ENCODE measurements at regions not wholly inside any gene's neighbourhood (a gene's known extent, or its start where the extent isn't known, plus 50 kb on each side); places are given as distances from the start of the nearest gene placed in this dataset.

GRCh38 chr1:5505944-5506343, 486.3 kb downstream of the NPHP4 start:
- TF ChIP-seq POLR2A (IDR thresholded peaks at IDR 0.05; ENCODE audit: low read depth, low read length) = no peak
- FAIRE-seq (no peak), DNase-seq (ENCODE audit: insufficient read length, low spot score) (no peak)

GRCh38 chr1:5504364-5504740, 487.9 kb downstream of the NPHP4 start:
- no peak for FAIRE-seq
- no peak for DNase-seq (ENCODE audit: insufficient read length, low spot score)
- no peak for TF ChIP-seq POLR2A (IDR thresholded peaks at IDR 0.05; ENCODE audit: low read depth, low read length)

GRCh38 chr1:5503556-5504363, 488.5 kb downstream of the NPHP4 start:
- DNase-seq (ENCODE audit: insufficient read length, low spot score) (no peak), FAIRE-seq (no peak)
- no peak for TF ChIP-seq POLR2A (IDR thresholded peaks at IDR 0.05; ENCODE audit: low read depth, low read length)

GRCh38 chr1:5502311-5503194, 489.7 kb downstream of the NPHP4 start:
- FAIRE-seq = no peak
- no peak for TF ChIP-seq POLR2A (IDR thresholded peaks at IDR 0.05; ENCODE audit: low read depth, low read length)
- no peak for DNase-seq (ENCODE audit: insufficient read length, low spot score)

- no peak for TF ChIP-seq POLR2A (IDR thresholded peaks at IDR 0.05; ENCODE audit: low read depth, low read length)
- DNase-seq (ENCODE audit: insufficient read length, low spot score) (no peak), FAIRE-seq (no peak)
Measured at GRCh38 chr1:5501206-5501930, 490.9 kb downstream of the NPHP4 start.

- FAIRE-seq = no peak
- no peak for DNase-seq (ENCODE audit: insufficient read length, low spot score)
- no peak for TF ChIP-seq POLR2A (IDR thresholded peaks at IDR 0.05; ENCODE audit: low read depth, low read length)
Measured at GRCh38 chr1:5500541-5500940, 491.7 kb downstream of the NPHP4 start.

GRCh38 chr1:5497503-5497902, 494.7 kb downstream of the NPHP4 start:
- DNase-seq (ENCODE audit: insufficient read length, low spot score) (no peak), FAIRE-seq (no peak)
- no peak for TF ChIP-seq POLR2A (IDR thresholded peaks at IDR 0.05; ENCODE audit: low read depth, low read length)

- no peak for DNase-seq (ENCODE audit: insufficient read length, low spot score)
- no peak for TF ChIP-seq POLR2A (IDR thresholded peaks at IDR 0.05; ENCODE audit: low read depth, low read length)
- no peak for FAIRE-seq
Measured at GRCh38 chr1:5495596-5496410, 496.4 kb downstream of the NPHP4 start.

GRCh38 chr1:5494518-5494917, 497.7 kb downstream of the NPHP4 start:
- FAIRE-seq = no peak
- DNase-seq (ENCODE audit: insufficient read length, low spot score) = no peak
- TF ChIP-seq POLR2A (IDR thresholded peaks at IDR 0.05; ENCODE audit: low read depth, low read length) = no peak

GRCh38 chr1:5493851-5494311, 498.3 kb downstream of the NPHP4 start:
- no peak for DNase-seq (ENCODE audit: insufficient read length, low spot score)
- no peak for TF ChIP-seq POLR2A (IDR thresholded peaks at IDR 0.05; ENCODE audit: low read depth, low read length)
- FAIRE-seq = no peak

- TF ChIP-seq POLR2A (IDR thresholded peaks at IDR 0.05; ENCODE audit: low read depth, low read length) = no peak
- no peak for FAIRE-seq
Measured at GRCh38 chr1:5493275-5493674, 498.9 kb downstream of the NPHP4 start.

GRCh38 chr1:5492846-5493245, 499.4 kb downstream of the NPHP4 start:
- FAIRE-seq (no peak), DNase-seq (ENCODE audit: insufficient read length, low spot score) (no peak)
- TF ChIP-seq POLR2A (IDR thresholded peaks at IDR 0.05; ENCODE audit: low read depth, low read length) = no peak

More at GRCh38 chr1:5493275-5493674, 498.9 kb downstream of the NPHP4 start:
- no peak for DNase-seq (ENCODE audit: insufficient read length, low spot score)
